PC-3 (cell line): ENCODE measurements at regions not wholly inside any gene's neighbourhood (a gene's known extent, or its start where the extent isn't known, plus 50 kb on each side); places are given as distances from the start of the nearest gene placed in this dataset.
A peak's percentile ranks its signal among the peaks of the same experiment; 100 is the strongest.
"Not testable (repeated sequence)": the region's sequence is repeated elsewhere in the genome, so short reads cannot be mapped to it uniquely, and the experiment has no call there.

ENCODE experiments used
- ATAC-seq: fragments of 200-7000 bp; cut with Tn5 transposase; 2 replicates; pipeline ENCODE4 v1.9.1; 2020; ENCODE audit warnings: mild to moderate bottlenecking, moderate library complexity
- BruUV-seq: library from RNA; stranded (reverse); fragments of 400-500 nt; replicated peaks from 2 replicates; lab custom pipeline; 2021; lab: Mats Ljungman, UMichigan
- CTCF ChIA-PET: fragments of 300-600 bp; sonication (Branson Sonifier 250); formaldehyde crosslinking; loops from one replicate; lab custom pipeline; 2022; ENCODE audit warnings: antibody characterized with exemption; lab: Charles Lee
- POLR2A ChIA-PET: fragments of 300-600 bp; sonication (Branson Sonifier 250); formaldehyde crosslinking; loops from one replicate; lab custom pipeline; 2022; ENCODE audit warnings: antibody characterized with exemption; ENCODE audit not compliant: unreplicated experiment; lab: Charles Lee
- DNase-seq: peaks from one replicate; pipeline ENCODE4 v3.0.0-alpha.2; 2015
- H2AFZ ChIP-seq: fragments of 300-600 bp; sonication (generic); 2 replicates; pipeline ENCODE4 v1.6.0; 2016; ENCODE audit warnings: antibody characterized with exemption, low read length
- H3F3A ChIP-seq: fragments of 300-600 bp; sonication (generic); one replicate; pipeline ENCODE4 v1.6.0; 2017; ENCODE audit warnings: antibody characterized with exemption, low read length, control low read depth, mild to moderate bottlenecking; ENCODE audit not compliant: unreplicated experiment
- H3K27ac ChIP-seq: fragments of 300-600 bp; sonication (generic); 2 replicates; pipeline ENCODE4 v1.5.1; 2016; ENCODE audit warnings: mild to moderate bottlenecking, low read length
- H3K27me3 ChIP-seq: fragments of 300-600 bp; sonication (generic); 2 replicates; pipeline ENCODE4 v1.6.1; 2016; ENCODE audit warnings: low read length, mixed read lengths
- H3K36me3 ChIP-seq: fragments of 300-600 bp; sonication (generic); 2 replicates; pipeline ENCODE4 v1.6.1; 2016; ENCODE audit warnings: low read depth, mixed run types, low read length, mixed read lengths
- H3K4me1 ChIP-seq: fragments of 300-600 bp; sonication (generic); 2 replicates; pipeline ENCODE4 v1.5.1; 2016; ENCODE audit warnings: low read length; ENCODE audit not compliant: insufficient read depth
- H3K4me2 ChIP-seq: fragments of 300-600 bp; sonication (generic); 2 replicates; pipeline ENCODE4 v1.6.0; 2016; ENCODE audit warnings: low read length
- H3K4me3 ChIP-seq: fragments of 300-600 bp; sonication (generic); 2 replicates; pipeline ENCODE4 v1.5.1; 2016; ENCODE audit warnings: mild to moderate bottlenecking, low read length, mixed read lengths
- H3K79me2 ChIP-seq: fragments of 300-600 bp; sonication (generic); 2 replicates; pipeline ENCODE4 v1.6.1; 2017; ENCODE audit warnings: low read length, mixed read lengths
- H3K9ac ChIP-seq: fragments of 300-600 bp; sonication (generic); 2 replicates; pipeline ENCODE4 v1.6.0; 2016; ENCODE audit warnings: mild to moderate bottlenecking, low read length
- H3K9me2 ChIP-seq: fragments of 300-600 bp; sonication (generic); replicated peaks from 2 replicates; pipeline ENCODE4 v1.6.1; 2016; ENCODE audit warnings: mixed run types, low read length, mixed read lengths
- H3K9me3 ChIP-seq: fragments of 300-600 bp; sonication (generic); 2 replicates; pipeline ENCODE4 v1.6.1; 2016; ENCODE audit warnings: low read length, mixed read lengths
- H4K20me1 ChIP-seq: fragments of 300-600 bp; sonication (generic); 2 replicates; pipeline ENCODE4 v1.6.1; 2016; ENCODE audit warnings: low read length, mixed read lengths
- CTCF ChIP-seq: fragments of 300-600 bp; sonication (generic); conservative IDR thresholded peaks from 2 replicates; pipeline ENCODE4 v1.5.1; 2017; ENCODE audit warnings: antibody characterized with exemption, low read depth, mild to moderate bottlenecking, low read length
- EZH2 ChIP-seq: fragments of 300-600 bp; sonication (generic); IDR thresholded peaks from one replicate; pipeline ENCODE4 v1.6.1; 2017; ENCODE audit warnings: antibody characterized with exemption, mild to moderate bottlenecking, low read length; ENCODE audit not compliant: unreplicated experiment
- EZH2phosphoT487 ChIP-seq: fragments of 300-600 bp; sonication (generic); IDR thresholded peaks from 2 replicates; pipeline ENCODE4 v1.6.1; 2018; ENCODE audit warnings: mild to moderate bottlenecking, antibody characterized with exemption, low read length, borderline replicate concordance
- intact Hi-C: fragments of 100-400 bp; cut with micrococcal nuclease; formaldehyde crosslinking; loops from 2 replicates; pipeline ENCODE4 v1.9.0; 2023

GRCh38 chr3:75604286-75604934 is 59.7 kb upstream of the FRG2C start:
- H3K9me3 ChIP-seq, H3F3A ChIP-seq, CTCF ChIA-PET, BruUV-seq, H2AFZ ChIP-seq, H4K20me1 ChIP-seq, ATAC-seq, H3K4me3 ChIP-seq, H3K79me2 ChIP-seq, H3K9ac ChIP-seq, H3K27me3 ChIP-seq, POLR2A ChIA-PET, H3K4me1 ChIP-seq, H3K36me3 ChIP-seq, H3K9me2 ChIP-seq, H3K27ac ChIP-seq: not testable (repeated sequence)
- TF ChIP-seq CTCF: peak; percentile 43
- peak; percentile 79 for DNase-seq
- intact Hi-C loops: loop anchor here (1.0 kb wide), 1 partner anchor 39 kb away; no protein-coding TSS in a partner anchor
- H3K4me2 ChIP-seq: peak overlapping the region; percentile 44; the same call in 1 of the 2 replicates

GRCh38 chr3:75607996-75608395 is 56.1 kb upstream of the FRG2C start:
- H3K27me3 ChIP-seq, H3K4me2 ChIP-seq, H3K9me3 ChIP-seq, BruUV-seq, H4K20me1 ChIP-seq, H3F3A ChIP-seq, DNase-seq, H3K9me2 ChIP-seq, POLR2A ChIA-PET, H3K4me3 ChIP-seq, H2AFZ ChIP-seq, intact Hi-C loops, H3K36me3 ChIP-seq, H3K4me1 ChIP-seq, H3K9ac ChIP-seq, H3K27ac ChIP-seq, ATAC-seq, H3K79me2 ChIP-seq, CTCF ChIA-PET: not testable (repeated sequence)

- H3K4me3 ChIP-seq, intact Hi-C loops, H3K9ac ChIP-seq, H3K9me2 ChIP-seq, ATAC-seq, DNase-seq, H3K9me3 ChIP-seq, H3K36me3 ChIP-seq, H3K79me2 ChIP-seq, POLR2A ChIA-PET, H3K27ac ChIP-seq, BruUV-seq, H3K27me3 ChIP-seq, H4K20me1 ChIP-seq, CTCF ChIA-PET, H3K4me1 ChIP-seq, H3F3A ChIP-seq, H2AFZ ChIP-seq, H3K4me2 ChIP-seq: not testable (repeated sequence)
These were observed 54.5 kb upstream of the FRG2C start for GRCh38 chr3:75609598-75609997.

- TF ChIP-seq EZH2 (no peak), EZH2phosphoT487 (no peak), CTCF (no peak)
- no peak overlapping the region for H2AFZ ChIP-seq
- no peaks in the 10 kb centered on the region for H3K9me3 ChIP-seq
- DNase-seq: no peak
- H3K79me2 ChIP-seq: no peaks in the 10 kb centered on the region
- no peaks in the 10 kb centered on the region for H3K36me3 ChIP-seq
- H3K27ac ChIP-seq: no peak overlapping the region
- no peaks in the 10 kb centered on the region for H3K9me2 ChIP-seq
- no peaks in the 10 kb centered on the region for H3K27me3 ChIP-seq
- no peaks in the 10 kb centered on the region for H3K4me1 ChIP-seq
- no peak overlapping the region for H3K9ac ChIP-seq
- no peaks in the 10 kb centered on the region for H4K20me1 ChIP-seq
- intact Hi-C loops: no loop called here
- H3K4me2 ChIP-seq: no peak overlapping the region
- H3K4me3 ChIP-seq: no peak overlapping the region
- no peaks in the 10 kb centered on the region for H3F3A ChIP-seq
- ChIA-PET POLR2A (no interaction called here), CTCF (no interaction called here)
- no TSS peak for BruUV-seq
- no peak for ATAC-seq
These were observed 53.4 kb upstream of the FRG2C start for GRCh38 chr3:75610773-75611172.

GRCh38 chr3:75611724-75612460 is 52.2 kb upstream of the FRG2C start:
- ATAC-seq, H2AFZ ChIP-seq, H3K9ac ChIP-seq, H3K27ac ChIP-seq, H3K27me3 ChIP-seq, H4K20me1 ChIP-seq, H3K9me2 ChIP-seq, H3F3A ChIP-seq, H3K79me2 ChIP-seq, DNase-seq, H3K9me3 ChIP-seq, H3K4me2 ChIP-seq, intact Hi-C loops, H3K4me3 ChIP-seq, H3K36me3 ChIP-seq, POLR2A ChIA-PET, CTCF ChIA-PET, H3K4me1 ChIP-seq, BruUV-seq: not testable (repeated sequence)
